Osteoblast (primary cell): ENCODE measurements at regions not wholly inside any gene's neighbourhood (a gene's known extent, or its start where the extent isn't known, plus 50 kb on each side); places are given as distances from the start of the nearest gene placed in this dataset.

Experiments
- DNase-seq: peaks from one replicate; pipeline ENCODE4 v3.0.0; 2011; ENCODE audit warnings: low spot score, mixed read lengths; ENCODE audit not compliant: insufficient read length; ENCODE audit errors: missing footprints
- H2AFZ ChIP-seq: 2 replicates; pipeline ENCODE4 v1.6.0; 2011; ENCODE audit warnings: mild to moderate bottlenecking, low read length
- H3K27ac ChIP-seq: 2 replicates; pipeline ENCODE4 v1.5.1; 2011; ENCODE audit warnings: mild to moderate bottlenecking, low read depth, low read length, moderate library complexity
- H3K27me3 ChIP-seq: 2 replicates; pipeline ENCODE4 v1.6.0; 2012; ENCODE audit warnings: mild to moderate bottlenecking, control low read depth, inconsistent platforms, low read length, moderate library complexity; ENCODE audit not compliant: insufficient read depth
- H3K36me3 ChIP-seq: 2 replicates; pipeline ENCODE4 v1.5.1; 2011; ENCODE audit warnings: mild to moderate bottlenecking, low read length, control low read depth, moderate library complexity; ENCODE audit not compliant: insufficient read depth
- H3K4me1 ChIP-seq: 2 replicates; pipeline ENCODE4 v1.5.1; 2011; ENCODE audit warnings: mild to moderate bottlenecking, low read length, control low read depth, moderate library complexity; ENCODE audit not compliant: insufficient read depth
- H3K4me2 ChIP-seq: 2 replicates; pipeline ENCODE4 v1.6.0; 2011; ENCODE audit warnings: mild to moderate bottlenecking, low read length; ENCODE audit not compliant: insufficient read depth
- H3K4me3 ChIP-seq: fragments of 200-600 bp; sonication (generic); 3 replicates; pipeline ENCODE4 v1.5.1; 2012; ENCODE audit warnings: mild to moderate bottlenecking, low read length, inconsistent platforms; ENCODE audit not compliant: insufficient read depth
- H3K79me2 ChIP-seq: 2 replicates; pipeline ENCODE4 v1.6.0; 2012; ENCODE audit warnings: mild to moderate bottlenecking, low read length, control low read depth, inconsistent platforms; ENCODE audit not compliant: insufficient read depth
- H3K9me3 ChIP-seq: 2 replicates; pipeline ENCODE4 v1.5.1; 2011; ENCODE audit warnings: low read depth, low read length, control low read depth
- H4K20me1 ChIP-seq: 2 replicates; pipeline ENCODE4 v1.6.0; 2012; ENCODE audit warnings: mild to moderate bottlenecking, low read length, control low read depth; ENCODE audit not compliant: insufficient read depth
- CTCF ChIP-seq: IDR thresholded peaks from 2 replicates; pipeline ENCODE4 v1.5.1; 2011; ENCODE audit warnings: mild to moderate bottlenecking, low read depth, low read length, moderate library complexity; ENCODE audit errors: extremely low read depth

GRCh38 chr6:105620878-105621277, 218.0 kb upstream of the PREP start:
- H3K27ac ChIP-seq = peak overlapping the region; percentile 26
- no peak overlapping the region for H2AFZ ChIP-seq

GRCh38 chr6:105619971-105620741, 217.3 kb upstream of the PREP start:
- no peak for DNase-seq
- no peak overlapping the region for H3K4me3 ChIP-seq
- H2AFZ ChIP-seq = no peak overlapping the region
- H3K4me2 ChIP-seq = no peak overlapping the region
- no peaks in the 10 kb centered on the region for H3K36me3 ChIP-seq
- no peaks in the 10 kb centered on the region for H4K20me1 ChIP-seq
- H3K27ac ChIP-seq = peak overlapping the region; percentile 26
- H3K9me3 ChIP-seq = no peaks in the 10 kb centered on the region
- TF ChIP-seq CTCF = no peak
- no peaks in the 10 kb centered on the region for H3K27me3 ChIP-seq
- no peaks in the 10 kb centered on the region for H3K79me2 ChIP-seq
- no peaks in the 10 kb centered on the region for H3K4me1 ChIP-seq

More at GRCh38 chr6:105620878-105621277, 218.0 kb upstream of the PREP start:
- no peak overlapping the region for H3K4me2 ChIP-seq
- no peaks in the 10 kb centered on the region for H3K27me3 ChIP-seq
- no peaks in the 10 kb centered on the region for H3K4me1 ChIP-seq
- no peaks in the 10 kb centered on the region for H3K36me3 ChIP-seq
- no peaks in the 10 kb centered on the region for H3K79me2 ChIP-seq
- DNase-seq = no peak
- H3K4me3 ChIP-seq = no peak overlapping the region
- H4K20me1 ChIP-seq = no peaks in the 10 kb centered on the region
- H3K9me3 ChIP-seq = no peaks in the 10 kb centered on the region
- TF ChIP-seq CTCF = no peak

DNA sequence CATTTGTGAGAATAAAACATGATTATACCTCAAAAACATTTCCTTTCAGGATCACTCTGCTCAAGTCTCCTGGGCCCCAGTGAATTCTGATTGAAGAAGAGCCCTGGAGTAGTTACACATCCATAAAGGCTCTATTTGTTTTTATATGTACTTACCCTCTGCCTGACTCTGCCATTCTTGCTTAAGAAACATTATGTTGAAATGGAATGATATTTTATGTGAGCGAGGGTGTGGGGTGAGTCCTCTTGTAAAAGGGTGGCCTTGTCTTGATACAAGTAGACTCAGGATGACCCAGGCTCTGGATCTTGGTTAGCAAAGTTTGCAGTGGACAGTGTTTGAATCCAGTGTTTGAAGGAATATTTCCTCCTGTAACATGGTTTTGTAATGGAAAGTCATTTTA, 215.4 kb upstream of the PREP start:
- peak; percentile 34 for DNase-seq
- H3K27ac ChIP-seq = no peak overlapping the region
- H3K4me3 ChIP-seq = no peak overlapping the region

GRCh38 chr6:105616521-105616920, 213.6 kb upstream of the PREP start:
- Histone ChIP-seq H4K20me1 (no peaks in the 10 kb centered on the region), H3K9me3 (no peaks in the 10 kb centered on the region), H3K27me3 (no peaks in the 10 kb centered on the region), H3K4me2 (no peak overlapping the region), H3K79me2 (no peaks in the 10 kb centered on the region), H3K36me3 (no peaks in the 10 kb centered on the region), H3K27ac (no peak overlapping the region), H2AFZ (no peak overlapping the region), H3K4me1 (peaks cover 12% of the 10 kb centered on the region), H3K4me3 (no peak overlapping the region)
- DNase-seq = no peak
- TF ChIP-seq CTCF = no peak

More for the DNA sequence above, 215.4 kb upstream of the PREP start:
- Histone ChIP-seq H3K4me1 (no peaks in the 10 kb centered on the region), H3K36me3 (no peaks in the 10 kb centered on the region), H3K4me2 (no peak overlapping the region), H3K27me3 (no peaks in the 10 kb centered on the region), H3K9me3 (no peaks in the 10 kb centered on the region), H2AFZ (no peak overlapping the region), H3K79me2 (no peaks in the 10 kb centered on the region), H4K20me1 (no peaks in the 10 kb centered on the region)
- TF ChIP-seq CTCF = no peak
